Bronchial epithelial cell (primary cell): ENCODE measurements at regions not wholly inside any gene's neighbourhood (a gene's known extent, or its start where the extent isn't known, plus 50 kb on each side); places are given as distances from the start of the nearest gene placed in this dataset.
A peak's percentile ranks its signal among the peaks of the same experiment; 100 is the strongest.

Experiments used
- DNase-seq: peaks from one replicate; pipeline ENCODE4 v3.0.0-alpha.2; 2010; ENCODE audit warnings: low read depth
- FAIRE-seq: peaks from 2 replicates; lab custom pipeline; 2011; peaks lifted over from hg19 to GRCh38; lab: Jason Lieb, UNC
- H3K27me3 ChIP-seq: 2 replicates; pipeline ENCODE4 v1.5.1; 2011; ENCODE audit warnings: low read length; ENCODE audit not compliant: control insufficient read depth, insufficient read depth
- H3K36me3 ChIP-seq: 2 replicates; pipeline ENCODE4 v1.5.1; 2011; ENCODE audit warnings: low read length; ENCODE audit not compliant: control insufficient read depth, insufficient read depth
- H3K4me3 ChIP-seq: 2 replicates; pipeline ENCODE4 v1.5.1; 2011; ENCODE audit warnings: mild to moderate bottlenecking, low read depth, low read length, control low read depth
- TF ChIP-seq, protein P1 (sequence below): IDR thresholded peaks from 2 replicates; pipeline ENCODE4 v1.5.1; 2011; ENCODE audit warnings: mild to moderate bottlenecking, moderate library complexity, low read length, control low read depth, inconsistent platforms; ENCODE audit not compliant: insufficient read depth, severe bottlenecking

GRCh38 chr5:26569929-26570258 lies 468.5 kb downstream of the CDH9 start:
- DNase-seq (no peak), FAIRE-seq (no peak)
- Histone ChIP-seq H3K27me3 (no peaks in the 10 kb centered on the region), H3K4me3 (no peak overlapping the region), H3K36me3 (no peaks in the 10 kb centered on the region)
- TF ChIP-seq, protein P1, sequence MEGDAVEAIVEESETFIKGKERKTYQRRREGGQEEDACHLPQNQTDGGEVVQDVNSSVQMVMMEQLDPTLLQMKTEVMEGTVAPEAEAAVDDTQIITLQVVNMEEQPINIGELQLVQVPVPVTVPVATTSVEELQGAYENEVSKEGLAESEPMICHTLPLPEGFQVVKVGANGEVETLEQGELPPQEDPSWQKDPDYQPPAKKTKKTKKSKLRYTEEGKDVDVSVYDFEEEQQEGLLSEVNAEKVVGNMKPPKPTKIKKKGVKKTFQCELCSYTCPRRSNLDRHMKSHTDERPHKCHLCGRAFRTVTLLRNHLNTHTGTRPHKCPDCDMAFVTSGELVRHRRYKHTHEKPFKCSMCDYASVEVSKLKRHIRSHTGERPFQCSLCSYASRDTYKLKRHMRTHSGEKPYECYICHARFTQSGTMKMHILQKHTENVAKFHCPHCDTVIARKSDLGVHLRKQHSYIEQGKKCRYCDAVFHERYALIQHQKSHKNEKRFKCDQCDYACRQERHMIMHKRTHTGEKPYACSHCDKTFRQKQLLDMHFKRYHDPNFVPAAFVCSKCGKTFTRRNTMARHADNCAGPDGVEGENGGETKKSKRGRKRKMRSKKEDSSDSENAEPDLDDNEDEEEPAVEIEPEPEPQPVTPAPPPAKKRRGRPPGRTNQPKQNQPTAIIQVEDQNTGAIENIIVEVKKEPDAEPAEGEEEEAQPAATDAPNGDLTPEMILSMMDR, result no peak

GRCh38 chr5:26569241-26569928 lies 469.0 kb downstream of the CDH9 start:
- no peak for DNase-seq
- Histone ChIP-seq H3K27me3 (no peaks in the 10 kb centered on the region), H3K4me3 (no peak overlapping the region), H3K36me3 (no peaks in the 10 kb centered on the region)
- no peak for FAIRE-seq
- TF ChIP-seq, protein P1, result no peak

- TF ChIP-seq, protein P1, result no peak
- FAIRE-seq (no peak), DNase-seq (no peak)
- Histone ChIP-seq H3K36me3 (no peaks in the 10 kb centered on the region), H3K27me3 (no peaks in the 10 kb centered on the region), H3K4me3 (no peak overlapping the region)
Observed at GRCh38 chr5:26568316-26568715, 470.1 kb downstream of the CDH9 start.

DNA sequence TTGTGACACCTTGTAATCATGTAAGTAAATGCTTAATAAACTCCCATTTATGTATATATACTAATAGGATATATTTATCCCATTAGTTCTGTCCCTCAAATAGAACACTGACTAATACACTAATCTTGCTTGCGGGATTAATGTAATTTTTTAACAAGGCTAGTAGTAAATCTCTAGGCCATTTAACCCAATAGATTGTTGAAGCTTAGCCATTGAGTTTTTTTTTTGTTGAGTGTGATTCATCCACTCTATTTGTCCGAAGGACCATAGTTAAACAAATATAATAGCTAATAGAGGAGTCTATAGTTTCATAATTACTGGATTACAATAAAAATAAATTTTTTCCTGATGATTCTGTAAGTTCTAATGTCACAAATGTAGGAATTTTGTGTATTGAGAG lies 474.4 kb downstream of the CDH9 start:
- Histone ChIP-seq H3K27me3 (no peaks in the 10 kb centered on the region), H3K36me3 (no peaks in the 10 kb centered on the region), H3K4me3 (no peak overlapping the region)
- TF ChIP-seq, protein P1, result no peak
- DNase-seq (no peak), FAIRE-seq (no peak)

DNA sequence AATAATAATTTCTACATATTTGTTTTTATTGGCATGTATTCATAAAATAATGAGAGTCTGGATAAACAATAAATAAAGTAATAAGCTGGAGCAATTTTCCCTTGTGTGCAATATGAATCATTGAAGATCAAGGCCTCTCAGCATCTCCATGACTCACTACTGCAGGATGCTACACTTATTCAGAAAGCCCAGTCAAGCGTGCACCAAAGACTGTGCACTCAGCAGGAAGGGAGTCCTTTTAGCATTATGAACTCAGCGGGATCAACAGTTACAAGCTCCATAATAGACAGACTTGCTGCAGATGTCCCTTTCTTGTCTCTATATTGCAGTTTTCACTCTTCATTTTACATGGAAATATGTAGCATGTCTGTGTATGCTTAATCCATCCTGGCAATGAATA lies 485.3 kb downstream of the CDH9 start:
- peak; percentile 26 for DNase-seq
- no peaks in the 10 kb centered on the region for H3K36me3 ChIP-seq
- no peak overlapping the region for H3K4me3 ChIP-seq
- FAIRE-seq, result no peak
- TF ChIP-seq, protein P1, result no peak
- H3K27me3 ChIP-seq, result no peaks in the 10 kb centered on the region

GRCh38 chr5:26543987-26544386 lies 494.4 kb downstream of the CDH9 start:
- H3K4me3 ChIP-seq, result no peak overlapping the region
- FAIRE-seq (no peak), DNase-seq (no peak)
- no peaks in the 10 kb centered on the region for H3K36me3 ChIP-seq
- TF ChIP-seq, protein P1, result no peak
- no peaks in the 10 kb centered on the region for H3K27me3 ChIP-seq
